Liver (tissue), 8 donors: ENCODE measurements at regions not wholly inside any gene's neighbourhood (a gene's known extent, or its start where the extent isn't known, plus 50 kb on each side); places are given as distances from the start of the nearest gene placed in this dataset.

Experiments
- DNase-seq: peaks from one replicate; pipeline ENCODE4 v3.0.0-alpha.2; 2017; ENCODE audit warnings: low spot score
- H3K27ac ChIP-seq, 2 donors: one replicate each; pipeline ENCODE4 v1.7.0; 2013; ENCODE audit warnings: inconsistent platforms in 2 of 2, low read length in 2 of 2, control low read depth in 1 of 2, low read depth in 1 of 2, mild to moderate bottlenecking in 1 of 2
- H3K27me3 ChIP-seq, 4 donors: one replicate each; pipeline versions ENCODE4 v1.6.1 to v1.7.0; 2013; ENCODE audit warnings: low read length in 3 of 4, inconsistent platforms in 1 of 4, mild to moderate bottlenecking in 1 of 4, moderate library complexity in 1 of 4; ENCODE audit not compliant: control insufficient read depth in 4 of 4, insufficient read depth in 4 of 4
- H3K36me3 ChIP-seq, 4 donors: one replicate each; pipeline versions ENCODE4 v1.6.1 to v1.7.0; 2013; ENCODE audit warnings: low read length in 3 of 4, mild to moderate bottlenecking in 3 of 4, low read depth in 1 of 4, moderate library complexity in 1 of 4; ENCODE audit not compliant: control insufficient read depth in 4 of 4, insufficient read depth in 3 of 4
- H3K4me1 ChIP-seq, 4 donors: one replicate each; pipeline versions ENCODE4 v1.6.1 to v1.7.0; 2013; ENCODE audit warnings: low read length in 3 of 4, mild to moderate bottlenecking in 3 of 4, moderate library complexity in 1 of 4; ENCODE audit not compliant: control insufficient read depth in 4 of 4, insufficient read depth in 4 of 4
- H3K4me3 ChIP-seq, 3 donors: one replicate each; pipeline versions ENCODE4 v1.6.1 to v1.7.0; 2013; ENCODE audit warnings: low read length in 3 of 3, control low read depth in 1 of 3, low read depth in 1 of 3, mild to moderate bottlenecking in 1 of 3
- H3K9ac ChIP-seq, 2 donors: one replicate each; pipeline ENCODE4 v1.7.0; 2013; ENCODE audit warnings: low read length in 2 of 2, mild to moderate bottlenecking in 2 of 2, moderate library complexity in 2 of 2, control low read depth in 1 of 2, low read depth in 1 of 2
- H3K9me3 ChIP-seq, 4 donors: one replicate each; pipeline versions ENCODE4 v1.6.1 to v1.7.0; 2013; ENCODE audit warnings: low read length in 3 of 4; ENCODE audit not compliant: control insufficient read depth in 4 of 4
- ATF3 ChIP-seq: IDR thresholded peaks from 2 replicates; pipeline ENCODE4 v1.6.1; 2016; ENCODE audit warnings: antibody characterized with exemption
- EGR1 ChIP-seq, 2 donors: IDR thresholded peaks; 2 replicates each; pipeline ENCODE4 v1.6.1; 2016 to 2018; ENCODE audit warnings: antibody characterized with exemption in 2 of 2, low read depth in 2 of 2
- FOXA1 ChIP-seq: IDR thresholded peaks from 2 replicates; pipeline ENCODE4 v1.6.1; 2016; ENCODE audit warnings: antibody characterized with exemption
- FOXA2 ChIP-seq: IDR thresholded peaks from 2 replicates; pipeline ENCODE4 v1.6.1; 2016; ENCODE audit warnings: antibody characterized with exemption
- GABPA ChIP-seq, 2 donors: IDR thresholded peaks in 1 of 2; conservative IDR thresholded peaks in 1 of 2; 2 replicates each; pipeline ENCODE4 v1.6.1; 2016; ENCODE audit warnings: antibody characterized with exemption in 2 of 2, mild to moderate bottlenecking in 1 of 2, moderate library complexity in 1 of 2
- HNF4A ChIP-seq, 2 donors: conservative IDR thresholded peaks; 2 replicates each; pipeline ENCODE4 v1.6.1; 2016; ENCODE audit warnings: antibody characterized with exemption in 2 of 2, mild to moderate bottlenecking in 2 of 2
- HNF4G ChIP-seq: IDR thresholded peaks from 2 replicates; pipeline ENCODE4 v1.6.1; 2016; ENCODE audit warnings: antibody characterized with exemption
- JUND ChIP-seq, 2 donors: IDR thresholded peaks; 2 replicates each; pipeline ENCODE4 v1.6.1; 2016; ENCODE audit warnings: antibody characterized with exemption in 2 of 2
- MAX ChIP-seq: IDR thresholded peaks from 2 replicates; pipeline ENCODE4 v1.6.1; 2016; ENCODE audit warnings: antibody characterized with exemption
- NR2F2 ChIP-seq: IDR thresholded peaks from 2 replicates; pipeline ENCODE4 v1.6.1; 2016; ENCODE audit warnings: antibody characterized with exemption
- RAD21 ChIP-seq, 2 donors: IDR thresholded peaks; 2 replicates each; pipeline ENCODE4 v1.6.1; 2016; ENCODE audit warnings: antibody characterized with exemption in 2 of 2, mild to moderate bottlenecking in 2 of 2
- REST ChIP-seq: IDR thresholded peaks from 2 replicates; pipeline ENCODE4 v1.6.1; 2016; ENCODE audit warnings: antibody characterized with exemption, mild to moderate bottlenecking
- RXRA ChIP-seq, 2 donors: IDR thresholded peaks; 2 replicates each; pipeline ENCODE4 v1.6.1; 2017 to 2018; ENCODE audit warnings: antibody characterized with exemption in 2 of 2, mild to moderate bottlenecking in 1 of 2
- SP1 ChIP-seq: IDR thresholded peaks from 2 replicates; pipeline ENCODE4 v1.6.1; 2018; ENCODE audit warnings: antibody characterized with exemption, mild to moderate bottlenecking
- TAF1 ChIP-seq: conservative IDR thresholded peaks from 2 replicates; pipeline ENCODE4 v1.6.1; 2016; ENCODE audit warnings: antibody characterized with exemption, mild to moderate bottlenecking
- YY1 ChIP-seq: IDR thresholded peaks from 2 replicates; pipeline ENCODE4 v1.6.1; 2016; ENCODE audit warnings: antibody characterized with exemption, mild to moderate bottlenecking
- ZBTB33 ChIP-seq: IDR thresholded peaks from 2 replicates; pipeline ENCODE4 v1.6.1; 2016; ENCODE audit warnings: antibody characterized with exemption
- WGBS: extraction: QIAGEN DNeasy Blood & Tissue Kit; methylation state at CpG from one replicate; pipeline ENCODE4 v1.1.7; 2013; 5-methylcytosine and 5-hydroxymethylcytosine counted together
- TF ChIP-seq, protein P1 (sequence below): fragments of 150-350 bp; IDR thresholded peaks from 2 replicates; pipeline ENCODE4 v1.5.1; 2017; ENCODE audit warnings: improper control_type of control experiment, low read depth, low read length; ENCODE audit not compliant: missing input control
- donor health status: healthy.
- donor health status: healthy.
- donor health status: healthy.
- donor health status: healthy.
- donor health status: healthy.

- TF ChIP-seq ZBTB33 (no peak), GABPA (IDR thresholded peaks at IDR 0.05 in 1 of 2, conservative IDR thresholded peaks at IDR 0.05 in 1 of 2) (no peak)
These were observed 344.4 kb upstream of the CCDC196 start (continued) for GRCh38 chr14:66141733-66142132.

DNA sequence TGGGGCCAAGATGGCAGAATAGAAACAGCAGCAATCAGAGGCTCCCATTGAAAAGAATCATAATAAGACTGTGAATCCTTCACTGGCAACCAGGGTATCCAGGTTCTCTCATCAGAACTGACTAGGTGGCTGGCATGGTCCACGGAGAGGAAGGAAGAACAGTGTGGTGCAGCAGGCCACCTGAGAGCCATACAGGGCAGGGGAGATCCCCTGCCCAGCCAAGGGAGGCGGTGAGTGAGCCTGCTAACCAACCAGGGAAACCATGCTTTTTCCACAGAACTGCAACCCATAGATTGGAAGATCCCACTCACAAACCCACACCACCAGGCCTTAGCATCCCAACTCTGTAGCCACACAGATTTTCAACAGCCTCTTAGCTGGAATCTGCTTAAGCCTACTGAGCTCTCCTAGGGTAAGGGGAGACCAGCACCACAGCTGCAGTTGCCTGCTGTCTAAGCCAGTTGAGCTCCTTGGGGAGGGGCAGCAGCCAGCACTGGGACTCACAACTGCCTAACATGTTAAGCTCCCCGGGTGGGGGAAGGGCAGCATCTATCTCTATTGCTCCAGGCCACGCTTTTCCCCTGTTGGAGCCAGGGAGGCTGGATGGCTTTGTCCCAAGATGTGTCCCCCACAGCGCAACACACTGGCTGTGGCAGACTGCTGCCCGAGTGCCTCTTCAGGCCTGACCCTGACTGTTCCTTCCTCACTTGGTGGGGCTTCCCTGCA is 342.6 kb upstream of the CCDC196 start:
- Histone ChIP-seq H3K36me3 (no peaks in the 10 kb centered on the region), H3K27ac (no peak overlapping the region), H3K27me3 (no peaks in the 10 kb centered on the region), H3K4me3 (no peak overlapping the region), H3K4me1 (no peaks in the 10 kb centered on the region), H3K9ac (no peak overlapping the region), H3K9me3 (no peaks in the 10 kb centered on the region)
- 82% methylated on average over 6 of the region's 6 CpGs for WGBS
- TF ChIP-seq JUND (IDR thresholded peaks at IDR 0.05): no peak
- TF ChIP-seq FOXA1: no peak
- TF ChIP-seq TAF1: no peak
- TF ChIP-seq, protein P1, sequence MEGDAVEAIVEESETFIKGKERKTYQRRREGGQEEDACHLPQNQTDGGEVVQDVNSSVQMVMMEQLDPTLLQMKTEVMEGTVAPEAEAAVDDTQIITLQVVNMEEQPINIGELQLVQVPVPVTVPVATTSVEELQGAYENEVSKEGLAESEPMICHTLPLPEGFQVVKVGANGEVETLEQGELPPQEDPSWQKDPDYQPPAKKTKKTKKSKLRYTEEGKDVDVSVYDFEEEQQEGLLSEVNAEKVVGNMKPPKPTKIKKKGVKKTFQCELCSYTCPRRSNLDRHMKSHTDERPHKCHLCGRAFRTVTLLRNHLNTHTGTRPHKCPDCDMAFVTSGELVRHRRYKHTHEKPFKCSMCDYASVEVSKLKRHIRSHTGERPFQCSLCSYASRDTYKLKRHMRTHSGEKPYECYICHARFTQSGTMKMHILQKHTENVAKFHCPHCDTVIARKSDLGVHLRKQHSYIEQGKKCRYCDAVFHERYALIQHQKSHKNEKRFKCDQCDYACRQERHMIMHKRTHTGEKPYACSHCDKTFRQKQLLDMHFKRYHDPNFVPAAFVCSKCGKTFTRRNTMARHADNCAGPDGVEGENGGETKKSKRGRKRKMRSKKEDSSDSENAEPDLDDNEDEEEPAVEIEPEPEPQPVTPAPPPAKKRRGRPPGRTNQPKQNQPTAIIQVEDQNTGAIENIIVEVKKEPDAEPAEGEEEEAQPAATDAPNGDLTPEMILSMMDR: no peak
- DNase-seq: no peak

DNA sequence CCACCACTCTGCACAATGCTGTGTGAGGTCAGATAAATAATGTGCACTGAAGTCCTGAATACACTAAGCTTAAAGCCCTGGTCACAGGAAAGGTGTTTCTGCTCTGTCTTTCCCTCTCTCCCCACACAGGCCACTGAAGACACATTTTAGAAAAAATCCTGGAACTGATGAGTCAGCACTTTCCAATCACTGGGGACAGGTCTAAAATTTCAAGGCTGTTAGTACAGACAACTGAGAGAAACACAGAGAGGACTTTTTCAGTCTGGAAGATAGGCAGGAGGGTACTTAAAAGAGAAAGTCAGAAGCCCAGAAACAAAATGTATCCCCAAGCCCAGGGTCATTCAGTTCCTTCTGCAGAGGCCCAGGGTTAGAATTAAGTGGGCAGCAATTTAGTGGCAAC is 333.9 kb upstream of the CCDC196 start:
- no peak for DNase-seq
- Histone ChIP-seq H3K4me3 (no peak overlapping the region), H3K36me3 (no peaks in the 10 kb centered on the region), H3K27me3 (no peaks in the 10 kb centered on the region), H3K9ac (no peak overlapping the region), H3K27ac (no peak overlapping the region), H3K4me1 (no peaks in the 10 kb centered on the region), H3K9me3 (no peaks in the 10 kb centered on the region)
- TF ChIP-seq YY1 (no peak), TAF1 (no peak), ZBTB33 (no peak), GABPA (IDR thresholded peaks at IDR 0.05 in 1 of 2, conservative IDR thresholded peaks at IDR 0.05 in 1 of 2) (no peak), RXRA (IDR thresholded peaks at IDR 0.05) (no peak), SP1 (no peak), MAX (no peak), JUND (IDR thresholded peaks at IDR 0.05) (no peak), REST (no peak), FOXA1 (no peak), ATF3 (no peak), RAD21 (IDR thresholded peaks at IDR 0.05) (no peak), EGR1 (IDR thresholded peaks at IDR 0.05; ENCODE audit: low read depth in 2 of 2) (no peak), HNF4A (conservative IDR thresholded peaks at IDR 0.05) (no peak), HNF4G (no peak), NR2F2 (no peak), FOXA2 (no peak)
- TF ChIP-seq, protein P1: no peak
